ACHN (cell line): ENCODE measurements at regions not wholly inside any gene's neighbourhood (a gene's known extent, or its start where the extent isn't known, plus 50 kb on each side); places are given as distances from the start of the nearest gene placed in this dataset.

Experiments
- DNase-seq: peaks from one replicate; pipeline ENCODE4 v3.0.0-alpha.2; 2015
- in situ Hi-C: cut with HindIII; loops from 2 replicates; pipeline ENCODE4 v1.10.0; 2017; ENCODE audit warnings: low sequenced_read_pairs, low pct_ligation_motif_present, low pct_unique_long_range_greater_than_20kb

- in situ Hi-C loops = no loop called here
- no peak for DNase-seq
Observed at GRCh38 chr6:98118397-98119045, 715.9 kb upstream of the POU3F2 start.

- no peak for DNase-seq
- in situ Hi-C loops = no loop called here
Observed at GRCh38 chr6:98124171-98124570, 710.2 kb upstream of the POU3F2 start.

GRCh38 chr6:98131290-98131990 lies 702.9 kb upstream of the POU3F2 start:
- in situ Hi-C loops = no loop called here
- DNase-seq = no peak

- in situ Hi-C loops = no loop called here
- no peak for DNase-seq
Observed at GRCh38 chr6:98136333-98136732, 698.0 kb upstream of the POU3F2 start.

GRCh38 chr6:98137391-98137790 lies 697.0 kb upstream of the POU3F2 start:
- in situ Hi-C loops = no loop called here
- DNase-seq = no peak

GRCh38 chr6:98142839-98143238 lies 691.5 kb upstream of the POU3F2 start:
- no peak for DNase-seq
- in situ Hi-C loops = no loop called here

GRCh38 chr6:98146656-98147055 lies 687.7 kb upstream of the POU3F2 start:
- in situ Hi-C loops = no loop called here
- no peak for DNase-seq

GRCh38 chr6:98156580-98156979 lies 677.8 kb upstream of the POU3F2 start:
- in situ Hi-C loops = no loop called here
- no peak for DNase-seq

- DNase-seq = no peak
- in situ Hi-C loops = no loop called here
Observed at GRCh38 chr6:98179606-98180005, 654.8 kb upstream of the POU3F2 start.

- in situ Hi-C loops = no loop called here
- DNase-seq = no peak
Observed at GRCh38 chr6:98200084-98200483, 634.3 kb upstream of the POU3F2 start.

- in situ Hi-C loops = no loop called here
- peak; percentile 12 for DNase-seq
Observed at GRCh38 chr6:98203170-98203806, 631.1 kb upstream of the POU3F2 start.

GRCh38 chr6:98212468-98212867 lies 621.9 kb upstream of the POU3F2 start:
- in situ Hi-C loops = no loop called here
- no peak for DNase-seq

- no peak for DNase-seq
- in situ Hi-C loops = no loop called here
Observed at GRCh38 chr6:98215531-98215930, 618.8 kb upstream of the POU3F2 start.

- in situ Hi-C loops = no loop called here
Observed at GRCh38 chr6:98230250-98230649, 604.1 kb upstream of the POU3F2 start.

GRCh38 chr6:98239057-98239456 lies 595.3 kb upstream of the POU3F2 start:
- DNase-seq = no peak
- in situ Hi-C loops = no loop called here

More at GRCh38 chr6:98230250-98230649, 604.1 kb upstream of the POU3F2 start:
- DNase-seq = no peak

- no peak for DNase-seq
- in situ Hi-C loops = no loop called here
Observed at GRCh38 chr6:98241630-98242029, 592.7 kb upstream of the POU3F2 start.

GRCh38 chr6:98254624-98255023 lies 579.8 kb upstream of the POU3F2 start:
- DNase-seq = no peak
- in situ Hi-C loops = no loop called here

- no peak for DNase-seq
- in situ Hi-C loops = no loop called here
Observed at GRCh38 chr6:98260382-98260781, 574.0 kb upstream of the POU3F2 start.

- in situ Hi-C loops = no loop called here
- DNase-seq = no peak
Observed at GRCh38 chr6:98272060-98272459, 562.3 kb upstream of the POU3F2 start.

GRCh38 chr6:98274691-98275090 lies 559.7 kb upstream of the POU3F2 start:
- in situ Hi-C loops = no loop called here
- DNase-seq = no peak
